ENCODE measurements at regions not wholly inside any gene's neighbourhood (a gene's known extent, or its start where the extent isn't known, plus 50 kb on each side); places are given as distances from the start of the nearest gene placed in this dataset.

DNA sequence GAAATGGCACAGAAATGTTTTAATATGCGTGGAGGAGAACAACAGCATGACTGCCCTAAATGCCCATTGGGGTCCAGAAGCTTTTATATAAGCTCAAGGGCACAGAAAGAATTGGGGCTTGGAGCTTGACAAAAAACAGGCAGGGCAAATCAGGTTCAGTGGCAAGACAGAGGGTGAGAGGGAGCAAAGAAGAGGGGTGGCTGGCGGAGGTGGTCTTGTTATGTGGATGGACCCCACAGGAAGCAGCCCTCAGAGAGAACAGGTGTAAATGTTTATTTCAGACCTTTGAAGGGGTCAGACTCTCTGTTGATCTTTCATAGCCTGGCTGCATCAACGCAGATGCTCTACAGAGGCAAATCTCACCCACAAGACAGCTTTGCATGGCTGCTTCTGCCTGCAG lies 213.1 kb upstream of the B3GAT1 start:
- no peak for DNase-seq (ENCODE audit: low spot score)

- no peak for DNase-seq (ENCODE audit: low spot score)
These were observed 212.3 kb upstream of the B3GAT1 start for GRCh38 chr11:134624166-134624920.

DNA sequence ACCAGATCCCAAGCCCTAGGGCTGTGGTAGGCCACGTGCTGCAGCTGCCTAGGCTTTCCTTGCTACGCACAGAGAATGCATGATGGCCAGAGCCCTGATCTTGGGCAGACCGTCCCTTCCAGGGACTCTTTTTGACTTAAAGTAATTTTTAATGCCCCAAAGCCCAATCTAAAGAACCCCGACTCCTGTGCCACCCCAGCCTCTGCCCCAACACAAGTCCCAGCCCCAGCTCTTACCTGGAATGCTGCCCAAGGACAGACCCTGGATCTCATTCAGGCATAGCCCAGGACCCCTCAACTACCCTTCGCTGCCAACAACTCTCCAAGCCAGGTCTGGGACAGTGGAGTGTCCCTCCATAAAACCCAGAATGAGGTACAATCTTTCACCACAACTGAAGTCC lies 211.7 kb upstream of the B3GAT1 start:
- DNase-seq (ENCODE audit: low spot score), result no peak

- DNase-seq (ENCODE audit: low spot score), result no peak
These were observed 210.4 kb upstream of the B3GAT1 start for GRCh38 chr11:134622458-134622857.

- DNase-seq (ENCODE audit: low spot score), result no peak
These were observed 205.3 kb upstream of the B3GAT1 start for GRCh38 chr11:134617360-134617759.

DNA sequence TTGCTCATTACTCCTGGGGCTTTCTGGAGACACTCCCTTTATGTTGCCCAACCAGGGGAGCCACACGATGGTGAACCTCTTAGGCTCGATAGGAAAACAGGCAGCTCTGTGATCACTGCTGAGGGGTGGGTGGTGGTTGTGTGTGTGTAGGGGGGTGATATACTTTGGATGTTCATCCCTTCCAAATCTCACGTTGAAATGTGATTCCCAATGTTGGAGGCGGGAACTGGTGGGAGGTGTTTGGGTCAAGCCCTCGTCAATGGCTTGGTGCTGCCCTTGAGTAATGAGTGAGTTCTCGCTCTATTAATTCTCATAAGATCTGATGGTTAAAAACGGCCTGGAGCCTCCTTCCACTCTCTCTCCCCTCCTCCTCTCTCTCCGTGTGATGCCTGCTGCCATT lies 204.0 kb upstream of the B3GAT1 start:
- DNase-seq (ENCODE audit: low spot score), result no peak

GRCh38 chr11:134615041-134615615 lies 203.1 kb upstream of the B3GAT1 start:
- no peak for DNase-seq (ENCODE audit: low spot score)

- DNase-seq (ENCODE audit: low spot score), result no peak
These were observed 202.1 kb upstream of the B3GAT1 start for GRCh38 chr11:134614141-134614540.

- DNase-seq (ENCODE audit: low spot score), result no peak
These were observed 201.6 kb upstream of the B3GAT1 start for GRCh38 chr11:134613646-134614045.

- no peak for DNase-seq (ENCODE audit: low spot score)
These were observed 200.3 kb upstream of the B3GAT1 start for GRCh38 chr11:134612140-134613030.

GRCh38 chr11:134611537-134611936 lies 199.5 kb upstream of the B3GAT1 start:
- no peak for DNase-seq (ENCODE audit: low spot score)

- no peak for DNase-seq (ENCODE audit: low spot score)
These were observed 198.3 kb upstream of the B3GAT1 start for GRCh38 chr11:134610116-134610910.

GRCh38 chr11:134609361-134610115 lies 197.5 kb upstream of the B3GAT1 start:
- no peak for DNase-seq (ENCODE audit: low spot score)

DNA sequence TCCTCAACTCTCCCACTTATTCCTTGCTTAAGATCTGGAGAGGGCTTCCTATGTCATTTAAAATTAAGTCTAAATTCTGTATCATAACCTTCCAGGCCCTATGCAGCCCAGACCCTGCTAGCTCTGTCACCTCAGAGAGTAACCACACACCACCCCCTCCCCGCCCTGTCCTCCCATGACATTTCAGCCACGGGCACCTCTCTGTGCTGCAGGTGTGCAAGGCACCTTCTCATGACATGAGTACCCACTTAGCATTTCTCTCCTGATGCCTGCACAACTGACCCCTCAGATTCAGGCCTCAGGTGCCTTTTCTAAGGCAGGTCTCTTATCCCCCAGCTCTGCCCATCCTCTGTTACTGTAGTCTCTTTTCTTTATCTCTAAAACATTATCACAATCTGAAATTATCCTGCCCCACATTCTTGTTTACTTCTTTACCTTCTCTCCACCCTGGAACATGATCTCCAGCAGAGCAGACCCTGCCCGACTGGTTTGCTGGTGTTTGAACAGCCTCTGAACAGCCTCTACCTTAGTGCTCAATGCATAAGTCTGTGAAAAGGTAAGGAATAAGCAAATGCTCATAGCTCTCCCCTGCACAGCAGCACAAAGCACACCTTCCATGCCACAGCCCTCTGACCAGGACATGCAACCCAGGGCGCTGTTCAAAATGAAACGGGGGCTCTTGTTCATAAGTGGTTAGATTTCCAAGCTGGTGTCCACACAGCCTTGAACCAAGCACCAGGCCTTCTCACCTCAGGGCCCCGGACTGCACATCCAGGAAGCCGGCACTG lies 196.1 kb upstream of the B3GAT1 start:
- no peak for DNase-seq (ENCODE audit: low spot score)

DNA sequence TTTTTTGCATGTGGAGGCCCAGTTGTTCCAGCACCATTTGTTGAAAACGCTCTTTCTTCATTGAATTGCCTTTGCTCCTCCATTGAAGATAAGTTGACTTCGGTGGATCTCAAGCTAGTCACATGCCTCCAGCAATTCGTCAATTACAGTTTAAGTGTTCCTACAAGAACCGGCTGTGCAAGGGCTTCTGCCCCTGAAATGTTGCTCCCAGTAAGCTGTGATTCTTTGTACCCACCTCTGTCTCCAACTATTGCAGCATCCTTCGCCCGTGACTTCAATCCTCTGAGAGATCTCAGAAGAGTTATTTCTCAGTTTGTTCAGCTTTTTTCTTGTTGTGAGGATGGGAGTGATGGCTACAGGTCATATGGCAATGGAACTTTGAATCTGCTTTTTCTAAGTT lies 194.2 kb upstream of the B3GAT1 start:
- DNase-seq (ENCODE audit: low spot score), result no peak

DNA sequence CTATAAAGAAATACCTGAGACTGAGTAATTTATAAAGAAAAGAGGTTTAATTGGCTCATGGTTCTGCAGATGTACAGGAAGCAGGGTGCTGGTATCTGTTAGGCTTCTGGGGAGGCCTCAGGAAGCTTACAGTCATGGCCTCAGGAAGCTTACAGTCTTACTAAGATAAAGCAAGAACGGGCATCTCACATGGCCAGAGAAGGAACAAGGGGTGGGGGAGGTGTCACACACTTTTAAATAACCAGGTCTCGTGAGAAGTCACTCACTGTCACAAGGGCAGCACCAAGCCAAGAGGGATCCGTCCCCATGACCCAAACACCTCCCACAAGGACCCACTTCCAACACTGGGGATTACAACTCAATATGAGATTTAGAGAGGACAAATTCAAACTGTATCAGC lies 192.8 kb upstream of the B3GAT1 start:
- no peak for DNase-seq (ENCODE audit: low spot score)

DNA sequence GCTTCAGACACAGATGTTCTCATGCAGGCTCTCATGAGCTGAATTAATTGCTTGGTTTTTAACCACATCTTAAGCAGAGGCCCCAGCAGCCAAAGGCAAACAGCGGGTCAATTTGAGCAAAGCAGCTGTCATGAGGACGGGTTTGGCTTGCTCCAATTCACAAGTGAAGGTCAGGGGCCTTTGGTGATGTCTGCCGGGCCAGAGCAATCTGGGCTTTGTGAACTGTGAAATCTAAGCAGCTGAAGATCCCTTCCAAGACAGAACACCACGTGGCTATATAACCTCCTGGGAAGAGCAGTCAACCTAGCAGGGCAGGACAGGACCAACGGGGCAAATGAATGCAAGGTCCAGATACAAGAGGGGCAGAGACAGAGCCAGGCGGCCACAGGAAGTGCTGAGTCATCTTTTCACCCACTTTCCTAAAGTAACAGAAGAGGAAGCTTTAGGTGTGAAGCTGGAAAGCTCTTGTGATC lies 187.3 kb upstream of the B3GAT1 start:
- no peak for DNase-seq (ENCODE audit: low spot score)

- no peak for DNase-seq (ENCODE audit: low spot score)
These were observed 186.3 kb upstream of the B3GAT1 start for GRCh38 chr11:134598368-134598767.

- DNase-seq (ENCODE audit: low spot score), result no peak
These were observed 185.4 kb upstream of the B3GAT1 start for GRCh38 chr11:134597452-134597851.

DNA sequence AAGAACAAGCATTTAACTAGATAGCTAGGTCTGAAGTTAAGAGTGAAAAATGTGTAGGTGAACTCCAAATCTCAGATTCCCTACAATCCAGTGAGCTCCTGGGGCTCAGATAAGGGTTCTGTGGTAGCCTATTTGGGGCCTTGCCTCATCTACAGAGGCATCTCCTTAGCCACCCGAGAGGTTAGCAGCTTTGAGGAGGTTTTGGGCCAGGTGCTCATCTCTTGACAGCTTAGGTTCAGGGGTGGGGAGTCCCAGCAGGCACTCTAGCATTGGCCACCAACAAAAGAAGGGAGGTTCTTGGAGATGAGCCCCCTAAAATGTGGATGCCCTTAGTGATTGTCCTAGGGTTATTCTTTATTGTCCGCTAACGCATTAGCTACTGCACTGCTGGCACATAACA lies 184.4 kb upstream of the B3GAT1 start:
- no peak for DNase-seq (ENCODE audit: low spot score)

Data from globus pallidus (tissue), 1 donor.